HepG2 (cell line): ENCODE measurements at regions not wholly inside any gene's neighbourhood (a gene's known extent, or its start where the extent isn't known, plus 50 kb on each side); places are given as distances from the start of the nearest gene placed in this dataset.
"Not testable (repeated sequence)": the region's sequence is repeated elsewhere in the genome, so short reads cannot be mapped to it uniquely, and the experiment has no call there.

ENCODE experiments used
- ATAC-seq: fragments of 200-7000 bp; cut with Tn5 transposase; 3 replicates; pipeline ENCODE4 v1.9.1; 2020; ENCODE audit warnings: mild to moderate bottlenecking, moderate library complexity
- BruUV-seq: library from RNA; stranded (reverse); fragments of 400-500 nt; replicated peaks from 2 replicates; lab custom pipeline; 2021; lab: Mats Ljungman, UMichigan
- CTCF ChIA-PET: fragments of 300-600 bp; formaldehyde crosslinking; extraction: SDS; loops from one replicate; lab custom pipeline; 2021; ENCODE audit warnings: low total read pairs, inconsistent platforms, low intra/inter-chr PET ratio; lab: Yijun Ruan, JAX
- POLR2A ChIA-PET: fragments of 350-600 bp; sonication (Branson Sonifier 250); formaldehyde crosslinking; loops from one replicate; lab custom pipeline; 2020; ENCODE audit warnings: antibody characterized with exemption, inconsistent platforms; lab: Yijun Ruan, JAX
- DNase-seq: peaks from one replicate; pipeline ENCODE4 v3.0.0-alpha.2; 2015; ENCODE audit warnings: low spot score
- FAIRE-seq: peaks from 3 replicates; lab custom pipeline; 2011; peaks lifted over from hg19 to GRCh38; lab: Jason Lieb, UNC
- H2AFZ ChIP-seq: one replicate; pipeline ENCODE4 v1.6.1; 2011; ENCODE audit warnings: low read length, inconsistent platforms
- H3K27ac ChIP-seq: fragments of 300-600 bp; 3 replicates; pipeline ENCODE4 v1.8.0; 2011; ENCODE audit warnings: mixed run types, mild to moderate bottlenecking, mixed read lengths, low read length, inconsistent platforms; ENCODE audit not compliant: insufficient read depth; ENCODE audit errors: extremely low read length
- H3K27me3 ChIP-seq, 2 experiments: fragments of 200-600 bp in 1 of 2; 2 replicates in 1 of 2; 3 replicates in 1 of 2; pipeline versions ENCODE4 v1.6.0 to v1.8.0; 2011; ENCODE audit warnings: low read length in 2 of 2, mild to moderate bottlenecking in 2 of 2, moderate library complexity in 2 of 2, inconsistent platforms in 1 of 2; ENCODE audit not compliant: insufficient read depth in 2 of 2, control insufficient read depth in 1 of 2
- H3K36me3 ChIP-seq, 2 experiments: fragments of 200-600 bp in 1 of 2; replicated peaks in 1 of 2; 2 replicates in 1 of 2; 3 replicates in 1 of 2; pipeline versions ENCODE4 v1.5.1 to v1.8.0; 2011; ENCODE audit warnings: low read length in 2 of 2, inconsistent platforms in 1 of 2; ENCODE audit not compliant: insufficient read depth in 2 of 2, control insufficient read depth in 1 of 2
- H3K4me1 ChIP-seq: 2 replicates; pipeline ENCODE4 v1.5.1; 2012; ENCODE audit warnings: low read length, inconsistent platforms; ENCODE audit not compliant: insufficient read depth
- H3K4me2 ChIP-seq: 2 replicates; pipeline ENCODE4 v1.6.0; 2011; ENCODE audit warnings: low read depth, low read length, inconsistent platforms
- H3K4me3 ChIP-seq, 3 experiments: fragments of 200-600 bp in 1 of 3; sonication (generic), shearing (Covaris generic) in 1 of 3; replicated peaks in 1 of 3; 2 replicates each; pipeline ENCODE4 v1.5.1; 2011 to 2016; ENCODE audit warnings: low read length in 3 of 3, inconsistent platforms in 2 of 3, low read depth in 2 of 3, mild to moderate bottlenecking in 2 of 3, control low read depth in 1 of 3, mixed read lengths in 1 of 3; ENCODE audit not compliant: insufficient read depth in 1 of 3
- H3K79me2 ChIP-seq: one replicate; pipeline ENCODE4 v1.6.1; 2011; ENCODE audit warnings: low read length, inconsistent platforms; ENCODE audit not compliant: insufficient read depth
- H3K9ac ChIP-seq: 2 replicates; pipeline ENCODE4 v1.6.0; 2011; ENCODE audit warnings: mild to moderate bottlenecking, low read depth, low read length, inconsistent platforms; ENCODE audit not compliant: insufficient read depth
- H3K9me3 ChIP-seq: 2 replicates; pipeline ENCODE4 v1.5.1; 2012; ENCODE audit warnings: mild to moderate bottlenecking, low read length
- H4K20me1 ChIP-seq: 2 replicates; pipeline ENCODE4 v1.6.0; 2011; ENCODE audit warnings: inconsistent platforms, mild to moderate bottlenecking, low read length, moderate library complexity; ENCODE audit not compliant: insufficient read depth
- STAG1 ChIP-seq: sonication (generic); formaldehyde crosslinking; IDR thresholded peaks from 2 replicates; pipeline ENCODE4 v1.4.0; 2020; ENCODE audit warnings: missing genetic modification reagents
- WGBS: methylation state at CpG from one replicate; pipeline ENCODE4 v1.1.6; 2017; ENCODE audit warnings: low lambda C conversion rate; 5-methylcytosine and 5-hydroxymethylcytosine counted together
- in situ Hi-C: cut with HindIII; loops from 2 replicates; pipeline ENCODE4 v1.10.0; 2017; ENCODE audit warnings: low pct_unique_long_range_greater_than_20kb; ENCODE audit not compliant: extremely low pct_ligation_motif_present
- intact Hi-C: fragments of 100-400 bp; cut with micrococcal nuclease; formaldehyde crosslinking; loops from one replicate; pipeline ENCODE4 v1.10.0; 2022; ENCODE audit not compliant: unreplicated experiment
- small RNA-seq, 3 experiments: library from RNA; depleted of rRNA; stranded (forward); fragments of <200 nt; gene quantifications; one replicate each; pipeline ENCODE3, GENCODE V24; 2012; ENCODE audit warnings: low read depth in 2 of 3, low replicate concordance in 1 of 3; ENCODE audit not compliant: insufficient read length in 3 of 3, insufficient read depth in 2 of 3

GRCh38 chr15:19888811-19889210 lies 652.8 kb downstream of the GOLGA6L6 start:
- H3K4me2 ChIP-seq, DNase-seq, ATAC-seq, intact Hi-C loops, H3K27me3 ChIP-seq: not testable (repeated sequence)
- TF ChIP-seq STAG1 (CRISPR knock-in tag), result peak; percentile 24; the same call in 1 of the 2 replicates
- TF ChIP-seq, all 625 proteins: peak for 1; not testable (repeated sequence) for 624
- POLR2A ChIA-PET, BruUV-seq, H3K36me3 ChIP-seq, H3K4me3 ChIP-seq, H3K9me3 ChIP-seq, H4K20me1 ChIP-seq, H3K27ac ChIP-seq, in situ Hi-C loops, H3K9ac ChIP-seq, H3K4me1 ChIP-seq, FAIRE-seq, CTCF ChIA-PET, H3K79me2 ChIP-seq, H2AFZ ChIP-seq: not testable (repeated sequence)
- WGBS, result 0% methylated on average over 1 of the region's 1 CpG

- H4K20me1 ChIP-seq, H3K9me3 ChIP-seq, DNase-seq, CTCF ChIA-PET, H3K4me3 ChIP-seq, H3K27ac ChIP-seq, ATAC-seq, H3K4me2 ChIP-seq, H3K4me1 ChIP-seq, POLR2A ChIA-PET, H3K9ac ChIP-seq, in situ Hi-C loops, FAIRE-seq, H3K36me3 ChIP-seq, H3K27me3 ChIP-seq, H2AFZ ChIP-seq, H3K79me2 ChIP-seq, BruUV-seq, intact Hi-C loops: not testable (repeated sequence)
- WGBS, result 6% methylated on average over 4 of the region's 4 CpGs
Measured at GRCh38 chr15:19844061-19844460, 697.5 kb downstream of the GOLGA6L6 start.

Small RNAs in the stretch of these regions (small RNA-seq; reads per million reads assigned to genes)
- gene AC138701.2, result 0 reads per million in 3 experiments
- gene IGHD1OR15-1A, result 0 reads per million in 3 experiments
- 0 reads per million in 3 experiments for gene IGHD2OR15-2A
- gene IGHD3OR15-3A, result 0 reads per million in 3 experiments
- 0 reads per million in 3 experiments for gene IGHD4OR15-4A
- gene IGHD5OR15-5A, result 0 reads per million in 3 experiments
- gene RN7SL584P, result 0 reads per million in 3 experiments
- gene RNU6-978P, result 0 reads per million in 3 experiments
